ENCODE measurements at regions not wholly inside any gene's neighbourhood (a gene's known extent, or its start where the extent isn't known, plus 50 kb on each side); places are given as distances from the start of the nearest gene placed in this dataset.

GRCh38 chr15:85947021-85947420 is 132.7 kb upstream of the AGBL1 start:
- TF ChIP-seq CTCF (IDR thresholded peaks at IDR 0.05) = no peak
- TF ChIP-seq JUND (IDR thresholded peaks at IDR 0.05) = no peak
- TF ChIP-seq YY1 (IDR thresholded peaks at IDR 0.05; ENCODE audit: low read depth) = no peak

All from SK-N-SH (cell line).